SK-N-SH treated with all-trans-retinoic acid at 6 μM for 48 hours (cell line): ENCODE measurements at regions not wholly inside any gene's neighbourhood (a gene's known extent, or its start where the extent isn't known, plus 50 kb on each side); places are given as distances from the start of the nearest gene placed in this dataset.

ENCODE experiments used
- ESRRG ChIP-seq: fragments of 250-450 bp; sonication (Bioruptor Pico); IDR thresholded peaks from 2 replicates; pipeline ENCODE4 v1.6.1; 2021; ENCODE audit warnings: mild to moderate bottlenecking
- RARB ChIP-seq: fragments of 250-450 bp; sonication (Bioruptor Pico); IDR thresholded peaks from 2 replicates; pipeline ENCODE4 v1.8.0; 2021; ENCODE audit warnings: mild to moderate bottlenecking, moderate library complexity
- TOX ChIP-seq: fragments of 250-450 bp; sonication (Bioruptor Pico); IDR thresholded peaks from 2 replicates; pipeline ENCODE4 v1.8.0; 2021; ENCODE audit warnings: mild to moderate bottlenecking, moderate library complexity, borderline replicate concordance
- TF ChIP-seq, protein P1 (sequence below): fragments of 250-450 bp; sonication (Bioruptor Pico); IDR thresholded peaks from 2 replicates; pipeline ENCODE4 v1.8.0; 2020; ENCODE audit warnings: mild to moderate bottlenecking, moderate library complexity, borderline replicate concordance

DNA sequence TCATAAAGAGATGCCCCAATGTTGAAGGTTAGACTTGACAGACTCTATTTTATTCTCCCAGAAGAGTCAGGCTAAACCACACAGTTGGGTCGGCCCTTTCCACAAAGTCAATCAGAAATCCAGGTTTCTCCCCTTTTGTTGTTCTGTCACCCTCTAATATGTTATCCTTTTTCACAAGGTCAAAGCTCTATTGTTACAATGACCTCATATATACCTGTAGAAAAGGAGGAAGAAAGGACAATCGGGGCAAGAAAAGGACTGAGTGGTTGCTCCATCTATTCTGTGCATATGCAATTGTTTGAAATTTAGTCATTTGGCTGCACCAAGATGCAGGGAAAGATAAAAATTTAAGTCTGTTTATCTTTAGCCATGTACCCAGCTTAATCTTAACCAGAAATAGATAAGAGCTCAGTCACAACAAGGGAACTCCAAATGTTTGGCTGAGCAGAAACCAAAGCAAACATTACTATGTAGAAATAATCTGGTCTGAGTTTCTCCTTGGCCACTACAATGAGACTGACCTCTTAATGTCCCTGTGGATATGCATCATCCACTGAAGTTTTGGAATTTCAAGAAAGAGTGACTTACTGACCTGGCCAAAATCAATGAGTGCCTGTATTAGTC, 503.7 kb downstream of the GALC start:
- TF ChIP-seq, protein P1, sequence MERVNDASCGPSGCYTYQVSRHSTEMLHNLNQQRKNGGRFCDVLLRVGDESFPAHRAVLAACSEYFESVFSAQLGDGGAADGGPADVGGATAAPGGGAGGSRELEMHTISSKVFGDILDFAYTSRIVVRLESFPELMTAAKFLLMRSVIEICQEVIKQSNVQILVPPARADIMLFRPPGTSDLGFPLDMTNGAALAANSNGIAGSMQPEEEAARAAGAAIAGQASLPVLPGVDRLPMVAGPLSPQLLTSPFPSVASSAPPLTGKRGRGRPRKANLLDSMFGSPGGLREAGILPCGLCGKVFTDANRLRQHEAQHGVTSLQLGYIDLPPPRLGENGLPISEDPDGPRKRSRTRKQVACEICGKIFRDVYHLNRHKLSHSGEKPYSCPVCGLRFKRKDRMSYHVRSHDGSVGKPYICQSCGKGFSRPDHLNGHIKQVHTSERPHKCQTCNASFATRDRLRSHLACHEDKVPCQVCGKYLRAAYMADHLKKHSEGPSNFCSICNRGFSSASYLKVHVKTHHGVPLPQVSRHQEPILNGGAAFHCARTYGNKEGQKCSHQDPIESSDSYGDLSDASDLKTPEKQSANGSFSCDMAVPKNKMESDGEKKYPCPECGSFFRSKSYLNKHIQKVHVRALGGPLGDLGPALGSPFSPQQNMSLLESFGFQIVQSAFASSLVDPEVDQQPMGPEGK (CRISPR knock-in tag) = no peak
- no peak for TF ChIP-seq TOX
- TF ChIP-seq RARB (CRISPR knock-in tag) = no peak
- no peak for TF ChIP-seq ESRRG (CRISPR knock-in tag)
